Muscle of back (tissue), 3 donors: ENCODE measurements at regions not wholly inside any gene's neighbourhood (a gene's known extent, or its start where the extent isn't known, plus 50 kb on each side); places are given as distances from the start of the nearest gene placed in this dataset.

ENCODE experiments used
- DNase-seq, 3 donors: peaks; one replicate each; pipeline versions ENCODE4 v3.0.0 to v3.0.0-alpha.2; 2013

GRCh38 chr14:101368629-101369028 is 192.7 kb upstream of the DIO3 start:
- no peak for DNase-seq

- DNase-seq = no peak
Observed at GRCh38 chr14:101369194-101369915, 191.9 kb upstream of the DIO3 start.

- no peak for DNase-seq
Observed at GRCh38 chr14:101369916-101370592, 191.2 kb upstream of the DIO3 start.

- no peak for DNase-seq
Observed at GRCh38 chr14:101370593-101371569, 190.4 kb upstream of the DIO3 start.

- DNase-seq = no peak
Observed at GRCh38 chr14:101371799-101372793, 189.2 kb upstream of the DIO3 start.

GRCh38 chr14:101372894-101373620 is 188.2 kb upstream of the DIO3 start:
- no peak for DNase-seq

- no peak for DNase-seq
Observed at GRCh38 chr14:101373690-101374295, 187.5 kb upstream of the DIO3 start.

GRCh38 chr14:101374373-101375338 is 186.6 kb upstream of the DIO3 start:
- no peak for DNase-seq

GRCh38 chr14:101377069-101377468 is 184.2 kb upstream of the DIO3 start:
- no peak for DNase-seq

GRCh38 chr14:101379842-101380241 is 181.5 kb upstream of the DIO3 start:
- DNase-seq = no peak

GRCh38 chr14:101380512-101380911 is 180.8 kb upstream of the DIO3 start:
- no peak for DNase-seq

- DNase-seq = no peak
Observed at GRCh38 chr14:101380940-101381339, 180.4 kb upstream of the DIO3 start.

- DNase-seq = no peak
Observed at GRCh38 chr14:101383737-101384338, 177.5 kb upstream of the DIO3 start.

GRCh38 chr14:101394374-101394773 is 166.9 kb upstream of the DIO3 start:
- DNase-seq = no peak

GRCh38 chr14:101395779-101396178 is 165.5 kb upstream of the DIO3 start:
- DNase-seq = no peak

- DNase-seq = no peak
Observed at GRCh38 chr14:101397206-101397605, 164.1 kb upstream of the DIO3 start.

- DNase-seq = no peak
Observed at GRCh38 chr14:101398011-101398410, 163.3 kb upstream of the DIO3 start.
